ENCODE measurements at regions not wholly inside any gene's neighbourhood (a gene's known extent, or its start where the extent isn't known, plus 50 kb on each side); places are given as distances from the start of the nearest gene placed in this dataset.

- DNase-seq = no peak
Observed at GRCh38 chr15:49751751-49752150, 130.9 kb downstream of the DTWD1 start.

- DNase-seq = no peak
Observed at GRCh38 chr15:49752517-49752916, 131.7 kb downstream of the DTWD1 start.

- DNase-seq = no peak
Observed at GRCh38 chr15:49758456-49758855, 137.6 kb downstream of the DTWD1 start.

GRCh38 chr15:49758856-49759255, 138.0 kb downstream of the DTWD1 start:
- DNase-seq = no peak

GRCh38 chr15:49760749-49761148, 139.9 kb downstream of the DTWD1 start:
- no peak for DNase-seq

- no peak for DNase-seq
Observed at GRCh38 chr15:49769225-49769624, 148.4 kb downstream of the DTWD1 start.

- DNase-seq = no peak
Observed at GRCh38 chr15:49789436-49789835, 168.6 kb downstream of the DTWD1 start.

GRCh38 chr15:49793943-49794342, 173.1 kb downstream of the DTWD1 start:
- no peak for DNase-seq

GRCh38 chr15:49801796-49802195, 180.9 kb downstream of the DTWD1 start:
- no peak for DNase-seq

Measured in SHP77 treated with DMSO at 0.1 percent for 48 hours (cell line).